Ishikawa (cell line): ENCODE measurements at regions not wholly inside any gene's neighbourhood (a gene's known extent, or its start where the extent isn't known, plus 50 kb on each side); places are given as distances from the start of the nearest gene placed in this dataset.

Experiments used
- CEBPB ChIP-seq: IDR thresholded peaks from 2 replicates; pipeline ENCODE4 v1.6.1; 2012
- CREB1 ChIP-seq: IDR thresholded peaks from 2 replicates; pipeline ENCODE4 v1.6.1; 2012; ENCODE audit warnings: low read depth
- EGR1 ChIP-seq: IDR thresholded peaks from 2 replicates; pipeline ENCODE4 v1.6.1; 2012
- EP300 ChIP-seq: IDR thresholded peaks from 2 replicates; pipeline ENCODE4 v1.6.1; 2012; ENCODE audit warnings: borderline replicate concordance
- FOXM1 ChIP-seq: IDR thresholded peaks from 2 replicates; pipeline ENCODE4 v1.6.1; 2012; ENCODE audit warnings: low read depth, borderline replicate concordance
- MAX ChIP-seq: IDR thresholded peaks from 2 replicates; pipeline ENCODE4 v1.6.1; 2012
- NFIC ChIP-seq: IDR thresholded peaks from 2 replicates; pipeline ENCODE4 v1.6.1; 2012
- RAD21 ChIP-seq: IDR thresholded peaks from 2 replicates; pipeline ENCODE4 v1.6.1; 2012; ENCODE audit warnings: low read depth
- REST ChIP-seq: IDR thresholded peaks from 2 replicates; pipeline ENCODE4 v1.6.1; 2012; ENCODE audit warnings: low read depth, mild to moderate bottlenecking
- TAF1 ChIP-seq: IDR thresholded peaks from 2 replicates; pipeline ENCODE4 v1.6.1; 2012; ENCODE audit warnings: low read depth, mild to moderate bottlenecking
- TCF12 ChIP-seq: IDR thresholded peaks from 2 replicates; pipeline ENCODE4 v1.6.1; 2012; ENCODE audit warnings: low read depth
- TEAD4 ChIP-seq: IDR thresholded peaks from 2 replicates; pipeline ENCODE4 v1.6.1; 2012
- YY1 ChIP-seq: IDR thresholded peaks from 2 replicates; pipeline ENCODE4 v1.6.1; 2012; ENCODE audit warnings: low read depth
- ZBTB7A ChIP-seq: IDR thresholded peaks from 2 replicates; pipeline ENCODE4 v1.6.1; 2012; ENCODE audit warnings: low read depth
- TF ChIP-seq, protein P1 (sequence below): IDR thresholded peaks from 2 replicates; pipeline ENCODE4 v1.6.1; 2012

DNA sequence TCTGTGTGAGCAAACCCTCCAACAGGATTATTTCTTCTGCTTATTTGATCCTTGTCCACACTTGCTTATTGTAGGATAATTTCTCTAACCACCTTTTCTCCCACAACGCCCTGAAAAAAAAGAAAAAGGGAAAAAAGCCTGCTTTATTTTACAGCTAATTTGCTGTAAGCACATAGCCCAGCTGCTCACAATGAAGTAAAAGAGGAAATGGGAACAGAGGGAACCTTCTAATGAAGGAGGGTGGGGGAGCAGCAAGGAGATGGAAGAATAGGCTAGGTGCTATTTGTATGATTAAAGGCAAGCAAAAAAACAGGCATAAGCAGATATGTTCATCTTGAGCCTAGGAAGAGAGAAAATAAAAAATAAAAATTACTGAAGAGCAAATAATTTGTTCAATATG, 331.6 kb downstream of the TXNL1 start:
- TF ChIP-seq RAD21 (no peak), FOXM1 (no peak), CREB1 (no peak), EP300 (no peak), TCF12 (no peak)
- TF ChIP-seq, protein P1, sequence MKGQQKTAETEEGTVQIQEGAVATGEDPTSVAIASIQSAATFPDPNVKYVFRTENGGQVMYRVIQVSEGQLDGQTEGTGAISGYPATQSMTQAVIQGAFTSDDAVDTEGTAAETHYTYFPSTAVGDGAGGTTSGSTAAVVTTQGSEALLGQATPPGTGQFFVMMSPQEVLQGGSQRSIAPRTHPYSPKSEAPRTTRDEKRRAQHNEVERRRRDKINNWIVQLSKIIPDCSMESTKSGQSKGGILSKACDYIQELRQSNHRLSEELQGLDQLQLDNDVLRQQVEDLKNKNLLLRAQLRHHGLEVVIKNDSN: no peak

- TF ChIP-seq, protein P1: no peak
- no peak for TF ChIP-seq REST
- no peak for TF ChIP-seq CEBPB
- no peak for TF ChIP-seq MAX
- TF ChIP-seq YY1: no peak
- TF ChIP-seq ZBTB7A: no peak
- TF ChIP-seq TAF1: no peak
- no peak for TF ChIP-seq EGR1
- no peak for TF ChIP-seq TCF12
- no peak for TF ChIP-seq NFIC
- no peak for TF ChIP-seq CREB1
- no peak for TF ChIP-seq RAD21
- TF ChIP-seq TEAD4: no peak
- TF ChIP-seq EP300: no peak
- TF ChIP-seq FOXM1: no peak
These were observed 332.8 kb downstream of the TXNL1 start for GRCh38 chr18:56305583-56305982.

- no peak for TF ChIP-seq YY1
- TF ChIP-seq ZBTB7A: no peak
- no peak for TF ChIP-seq FOXM1
- TF ChIP-seq EP300: no peak
- no peak for TF ChIP-seq MAX
- TF ChIP-seq, protein P1: no peak
These were observed 336.2 kb downstream of the TXNL1 start for GRCh38 chr18:56302156-56302555.

- TF ChIP-seq FOXM1: no peak
- TF ChIP-seq YY1: no peak
- TF ChIP-seq EP300: no peak
- no peak for TF ChIP-seq MAX
- TF ChIP-seq, protein P1: no peak
- TF ChIP-seq NFIC: no peak
- TF ChIP-seq TAF1: no peak
- TF ChIP-seq CREB1: no peak
These were observed 338.7 kb downstream of the TXNL1 start for GRCh38 chr18:56299740-56300139.

DNA sequence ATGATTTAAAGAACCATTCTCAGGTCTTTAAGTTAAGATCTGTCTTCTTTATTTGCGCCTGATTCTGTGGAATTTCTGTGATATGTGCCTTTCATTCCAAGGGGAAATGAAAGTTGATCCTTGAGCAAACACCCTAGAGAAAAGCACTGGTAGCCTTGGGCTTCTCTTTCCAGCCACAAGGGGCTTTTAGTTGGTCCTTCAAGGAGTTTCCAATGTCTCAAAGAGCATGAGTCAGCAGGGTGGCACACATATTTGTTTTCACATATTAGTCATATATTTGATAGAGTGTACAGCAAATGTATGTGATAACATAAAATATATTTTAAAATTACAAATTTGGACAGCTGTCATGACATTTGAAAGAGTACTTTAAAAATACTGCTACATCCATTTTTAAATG, 339.5 kb downstream of the TXNL1 start:
- no peak for TF ChIP-seq TEAD4
- no peak for TF ChIP-seq TCF12
- TF ChIP-seq REST: no peak
- no peak for TF ChIP-seq RAD21

- TF ChIP-seq MAX (no peak), NFIC (no peak), TAF1 (no peak), EGR1 (no peak), TCF12 (no peak), RAD21 (no peak), TEAD4 (no peak), EP300 (no peak), FOXM1 (no peak), CREB1 (no peak), YY1 (no peak), REST (no peak), ZBTB7A (no peak), CEBPB (no peak)
- TF ChIP-seq, protein P1: no peak
These were observed 342.0 kb downstream of the TXNL1 start for GRCh38 chr18:56296381-56296780.
